Upper lobe of left lung (tissue), 4 donors: ENCODE measurements at regions not wholly inside any gene's neighbourhood (a gene's known extent, or its start where the extent isn't known, plus 50 kb on each side); places are given as distances from the start of the nearest gene placed in this dataset.
"Not testable (repeated sequence)": the region's sequence is repeated elsewhere in the genome, so short reads cannot be mapped to it uniquely, and the experiment has no call there.

Experiments used
- EP300 ChIP-seq, 4 donors: sonication (generic); formaldehyde crosslinking; IDR thresholded peaks; one replicate each; pipeline ENCODE4 v1.5.1; 2017; ENCODE audit warnings: antibody characterized with exemption in 4 of 4, control low read depth in 2 of 4
- TF ChIP-seq, protein P1 (sequence below), 6 experiments: fragments of 450-650 bp in 4 of 6; fragments of 200-600 bp in 2 of 6; sonication (generic) in 2 of 6; IDR thresholded peaks; one replicate each; pipeline ENCODE4 v1.5.1; 2016 to 2019; ENCODE audit warnings: antibody characterized with exemption in 6 of 6

DNA sequence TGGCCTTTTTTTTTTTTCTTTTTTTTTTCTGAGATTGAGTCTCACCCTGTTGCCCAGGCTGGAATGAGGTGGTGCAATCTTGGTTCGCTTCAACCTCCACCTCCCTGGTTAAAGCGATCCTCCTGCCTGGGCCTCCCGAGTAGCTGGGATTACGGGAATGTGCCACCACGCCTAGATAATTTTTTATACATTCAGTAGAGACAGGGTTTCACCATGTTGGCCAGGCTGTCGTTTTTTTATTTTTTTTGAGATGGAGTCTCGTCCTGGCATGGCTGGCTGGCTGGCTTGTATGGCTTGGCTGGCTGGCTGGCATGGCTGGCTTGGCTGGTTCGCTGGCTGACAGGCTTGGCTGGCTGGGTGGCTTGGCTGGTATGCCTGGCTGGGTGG lies 2812.1 kb downstream of the RPIA start:
- TF ChIP-seq, protein P1, sequence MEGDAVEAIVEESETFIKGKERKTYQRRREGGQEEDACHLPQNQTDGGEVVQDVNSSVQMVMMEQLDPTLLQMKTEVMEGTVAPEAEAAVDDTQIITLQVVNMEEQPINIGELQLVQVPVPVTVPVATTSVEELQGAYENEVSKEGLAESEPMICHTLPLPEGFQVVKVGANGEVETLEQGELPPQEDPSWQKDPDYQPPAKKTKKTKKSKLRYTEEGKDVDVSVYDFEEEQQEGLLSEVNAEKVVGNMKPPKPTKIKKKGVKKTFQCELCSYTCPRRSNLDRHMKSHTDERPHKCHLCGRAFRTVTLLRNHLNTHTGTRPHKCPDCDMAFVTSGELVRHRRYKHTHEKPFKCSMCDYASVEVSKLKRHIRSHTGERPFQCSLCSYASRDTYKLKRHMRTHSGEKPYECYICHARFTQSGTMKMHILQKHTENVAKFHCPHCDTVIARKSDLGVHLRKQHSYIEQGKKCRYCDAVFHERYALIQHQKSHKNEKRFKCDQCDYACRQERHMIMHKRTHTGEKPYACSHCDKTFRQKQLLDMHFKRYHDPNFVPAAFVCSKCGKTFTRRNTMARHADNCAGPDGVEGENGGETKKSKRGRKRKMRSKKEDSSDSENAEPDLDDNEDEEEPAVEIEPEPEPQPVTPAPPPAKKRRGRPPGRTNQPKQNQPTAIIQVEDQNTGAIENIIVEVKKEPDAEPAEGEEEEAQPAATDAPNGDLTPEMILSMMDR (IDR thresholded peaks at IDR 0.05), result not testable (repeated sequence)
- not testable (repeated sequence) for TF ChIP-seq EP300 (IDR thresholded peaks at IDR 0.05)
